Endothelial cell of umbilical vein (primary cell): ENCODE measurements at regions not wholly inside any gene's neighbourhood (a gene's known extent, or its start where the extent isn't known, plus 50 kb on each side); places are given as distances from the start of the nearest gene placed in this dataset.

Source experiments
- BruUV-seq: library from RNA; stranded (reverse); fragments of 400-500 nt; replicated peaks from 2 replicates; lab custom pipeline; 2021; lab: Mats Ljungman, UMichigan
- CTCF ChIA-PET: fragments of 300-600, 350-600 bp; sonication (Branson Sonifier 250); formaldehyde crosslinking; loops from one replicate; lab custom pipeline; 2021; ENCODE audit warnings: antibody characterized with exemption, inconsistent platforms; lab: Charles Lee
- POLR2A ChIA-PET: fragments of 300-600, 350-600 bp; sonication (Branson Sonifier 250); formaldehyde crosslinking; loops from one replicate; lab custom pipeline; 2021; ENCODE audit warnings: antibody characterized with exemption, inconsistent platforms; lab: Charles Lee
- DNase-seq: peaks from one replicate; pipeline ENCODE4 v3.0.0-alpha.2; 2011; ENCODE audit warnings: low read depth, low spot score
- FAIRE-seq: peaks from 2 replicates; lab custom pipeline; 2011; peaks lifted over from hg19 to GRCh38; lab: Jason Lieb, UNC
- H2AFZ ChIP-seq: 2 replicates; pipeline ENCODE4 v1.6.0; 2012; ENCODE audit warnings: low read depth, low read length, control low read depth, inconsistent platforms
- H3K27ac ChIP-seq: 2 replicates; pipeline ENCODE4 v1.5.1; 2011; ENCODE audit warnings: low read depth, mild to moderate bottlenecking, control low read depth, low read length, moderate library complexity; ENCODE audit not compliant: insufficient read depth
- H3K27me3 ChIP-seq, 2 experiments: 2 replicates each; pipeline versions ENCODE4 v1.6.0 to v1.6.1; 2011; ENCODE audit warnings: low read length in 2 of 2, mixed read lengths in 1 of 2; ENCODE audit not compliant: control insufficient read depth in 2 of 2, insufficient read depth in 2 of 2
- H3K36me3 ChIP-seq, 2 experiments: 2 replicates in 1 of 2; 3 replicates in 1 of 2; pipeline ENCODE4 v1.5.1; 2011; ENCODE audit warnings: low read length in 2 of 2, mild to moderate bottlenecking in 1 of 2, moderate library complexity in 1 of 2; ENCODE audit not compliant: control insufficient read depth in 2 of 2, insufficient read depth in 2 of 2; ENCODE audit errors: extremely low read depth in 1 of 2
- H3K4me1 ChIP-seq: 3 replicates; pipeline ENCODE4 v1.5.1; 2011; ENCODE audit warnings: mild to moderate bottlenecking, low read length; ENCODE audit not compliant: control insufficient read depth, insufficient read depth; ENCODE audit errors: extremely low read depth
- H3K4me2 ChIP-seq: 2 replicates; pipeline ENCODE4 v1.6.1; 2011; ENCODE audit warnings: low read length, control low read depth, mixed read lengths; ENCODE audit not compliant: insufficient read depth
- H3K4me3 ChIP-seq, 3 experiments: fragments of 200-600 bp in 1 of 3; sonication (generic), shearing (Covaris generic) in 1 of 3; replicated peaks in 1 of 3; 2 replicates each; pipeline ENCODE4 v1.5.1; 2011 to 2016; ENCODE audit warnings: control low read depth in 3 of 3, low read length in 3 of 3, mild to moderate bottlenecking in 2 of 3, inconsistent platforms in 1 of 3, low read depth in 1 of 3, moderate library complexity in 1 of 3; ENCODE audit not compliant: insufficient read depth in 1 of 3
- H3K79me2 ChIP-seq: 2 replicates; pipeline ENCODE4 v1.6.0; 2012; ENCODE audit warnings: low read length, inconsistent platforms; ENCODE audit not compliant: control insufficient read depth, insufficient read depth
- H3K9ac ChIP-seq: replicated peaks from 2 replicates; pipeline ENCODE3; 2011; ENCODE audit warnings: low read length, control low read depth; ENCODE audit not compliant: insufficient read depth; ENCODE audit errors: extremely low read depth
- H3K9me1 ChIP-seq: replicated peaks from 3 replicates; pipeline ENCODE4 v1.6.0; 2011; ENCODE audit warnings: mild to moderate bottlenecking, low read length; ENCODE audit not compliant: control insufficient read depth, insufficient read depth; ENCODE audit errors: extremely low read depth
- H3K9me3 ChIP-seq: replicated peaks from 2 replicates; pipeline ENCODE4 v1.5.1; 2012; ENCODE audit warnings: low read length, inconsistent platforms; ENCODE audit not compliant: control insufficient read depth, insufficient read depth
- H4K20me1 ChIP-seq: replicated peaks from 2 replicates; pipeline ENCODE3; 2011; ENCODE audit warnings: mild to moderate bottlenecking, low read length; ENCODE audit not compliant: control insufficient read depth, insufficient read depth; ENCODE audit errors: extremely low read depth
- EZH2 ChIP-seq: IDR thresholded peaks from 2 replicates; pipeline ENCODE4 v1.6.1; 2012; ENCODE audit warnings: borderline replicate concordance, low read depth, mild to moderate bottlenecking, moderate library complexity, low read length, inconsistent platforms; ENCODE audit not compliant: severe bottlenecking
- FOS ChIP-seq: IDR thresholded peaks from 2 replicates; pipeline ENCODE4 v1.6.1; 2011; ENCODE audit warnings: mild to moderate bottlenecking, low read length, moderate library complexity, borderline replicate concordance; ENCODE audit not compliant: insufficient read depth
- GATA2 ChIP-seq: IDR thresholded peaks from 2 replicates; pipeline ENCODE4 v1.7.0; 2011; ENCODE audit warnings: low read depth, mild to moderate bottlenecking, moderate library complexity, mixed read lengths, low read length; ENCODE audit not compliant: insufficient read length, insufficient read depth
- JUN ChIP-seq: IDR thresholded peaks from 2 replicates; pipeline ENCODE4 v1.6.1; 2011; ENCODE audit warnings: borderline replicate concordance, low read depth; ENCODE audit not compliant: insufficient read length, insufficient read depth
- MYC ChIP-seq: IDR thresholded peaks from one replicate; pipeline ENCODE4 v1.6.1; 2011; ENCODE audit warnings: mild to moderate bottlenecking, low read depth, low read length
- POLR2A ChIP-seq: IDR thresholded peaks from 2 replicates; pipeline ENCODE4 v1.6.1; 2012; ENCODE audit warnings: low read depth, mild to moderate bottlenecking, control low read depth, low read length
- POLR2AphosphoS5 ChIP-seq: IDR thresholded peaks from 2 replicates; pipeline ENCODE4 v1.6.1; 2012; ENCODE audit warnings: low read depth, mild to moderate bottlenecking, control low read depth, low read length, moderate library complexity; ENCODE audit not compliant: insufficient read depth
- dilution Hi-C: fragments of 300-500 bp; cut with MboI; formaldehyde crosslinking; loops from one replicate; pipeline ENCODE4 v1.15.0; 2019; ENCODE audit warnings: low sequenced_read_pairs; ENCODE audit not compliant: extremely low pct_ligation_motif_present
- intact Hi-C: fragments of 100-400 bp; cut with micrococcal nuclease; formaldehyde crosslinking; loops from one replicate; pipeline ENCODE4 v1.10.0; 2022
- TF ChIP-seq, protein P1 (sequence below), 2 donors: IDR thresholded peaks; 1 replicate in 1 of 2; 2 replicates in 1 of 2; pipeline ENCODE4 v1.5.1; 2011; ENCODE audit warnings: low read length in 2 of 2, mild to moderate bottlenecking in 2 of 2, moderate library complexity in 2 of 2, control low read depth in 1 of 2, inconsistent platforms in 1 of 2, low read depth in 1 of 2; ENCODE audit not compliant: insufficient read depth in 1 of 2; ENCODE audit errors: extremely low read depth in 1 of 2
- TF ChIP-seq, protein P2 (sequence below): IDR thresholded peaks from 2 replicates; pipeline ENCODE4 v1.6.1; 2011; ENCODE audit not compliant: insufficient read depth, insufficient read length

DNA sequence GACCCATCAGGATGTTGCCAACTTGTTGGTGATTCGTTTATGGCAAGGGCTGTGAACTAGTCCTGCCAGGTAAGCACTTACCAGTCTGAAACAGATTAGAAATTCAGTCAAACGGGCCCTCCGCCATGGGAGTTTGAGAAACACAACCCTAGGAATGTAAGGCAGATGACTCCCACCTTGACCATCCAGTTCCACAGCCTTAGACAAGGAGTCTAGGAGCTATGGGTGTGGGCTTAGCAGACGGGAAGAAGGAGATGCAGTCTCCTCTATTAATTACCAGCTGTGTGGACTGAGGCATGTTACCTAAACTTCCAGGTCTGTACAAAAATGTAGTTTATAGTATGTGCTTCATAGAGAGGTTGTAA lies 319.4 kb upstream of the NCKAP5 start:
- ChIA-PET POLR2A (no interaction called here), CTCF (interaction anchor here (1.2 to 10.3 kb wide), 8 partner anchors 20 to 565 kb away, joined by 3 to 155 read pairs (median 28); no protein-coding TSS in a partner anchor)
- peaks cover 6% of the 10 kb centered on the region for H3K4me1 ChIP-seq
- H4K20me1 ChIP-seq = no peaks in the 10 kb centered on the region
- H3K36me3 ChIP-seq = no peaks in the 10 kb centered on the region
- H3K79me2 ChIP-seq = no peaks in the 10 kb centered on the region
- TF ChIP-seq, protein P1, sequence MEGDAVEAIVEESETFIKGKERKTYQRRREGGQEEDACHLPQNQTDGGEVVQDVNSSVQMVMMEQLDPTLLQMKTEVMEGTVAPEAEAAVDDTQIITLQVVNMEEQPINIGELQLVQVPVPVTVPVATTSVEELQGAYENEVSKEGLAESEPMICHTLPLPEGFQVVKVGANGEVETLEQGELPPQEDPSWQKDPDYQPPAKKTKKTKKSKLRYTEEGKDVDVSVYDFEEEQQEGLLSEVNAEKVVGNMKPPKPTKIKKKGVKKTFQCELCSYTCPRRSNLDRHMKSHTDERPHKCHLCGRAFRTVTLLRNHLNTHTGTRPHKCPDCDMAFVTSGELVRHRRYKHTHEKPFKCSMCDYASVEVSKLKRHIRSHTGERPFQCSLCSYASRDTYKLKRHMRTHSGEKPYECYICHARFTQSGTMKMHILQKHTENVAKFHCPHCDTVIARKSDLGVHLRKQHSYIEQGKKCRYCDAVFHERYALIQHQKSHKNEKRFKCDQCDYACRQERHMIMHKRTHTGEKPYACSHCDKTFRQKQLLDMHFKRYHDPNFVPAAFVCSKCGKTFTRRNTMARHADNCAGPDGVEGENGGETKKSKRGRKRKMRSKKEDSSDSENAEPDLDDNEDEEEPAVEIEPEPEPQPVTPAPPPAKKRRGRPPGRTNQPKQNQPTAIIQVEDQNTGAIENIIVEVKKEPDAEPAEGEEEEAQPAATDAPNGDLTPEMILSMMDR (IDR thresholded peaks at IDR 0.05; ENCODE audit: extremely low read depth in 1 of 2, insufficient read depth in 1 of 2, low read depth in 1 of 2, low read length in 2 of 2) = no peak
- TF ChIP-seq POLR2A (no peak), MYC (no peak), JUN (no peak), GATA2 (no peak), FOS (no peak), EZH2 (no peak), POLR2AphosphoS5 (no peak)
- TF ChIP-seq, protein P2, sequence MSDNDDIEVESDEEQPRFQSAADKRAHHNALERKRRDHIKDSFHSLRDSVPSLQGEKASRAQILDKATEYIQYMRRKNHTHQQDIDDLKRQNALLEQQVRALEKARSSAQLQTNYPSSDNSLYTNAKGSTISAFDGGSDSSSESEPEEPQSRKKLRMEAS = no peak
- H3K27me3 ChIP-seq = peaks cover 0 to 26% of the 10 kb centered on the region in 2 experiments
- no peak overlapping the region for H3K27ac ChIP-seq
- H3K4me3 ChIP-seq = no peak overlapping the region
- no peak overlapping the region for H3K4me2 ChIP-seq
- BruUV-seq = no TSS peak
- no peaks in the 10 kb centered on the region for H3K9me3 ChIP-seq
- intact Hi-C loops = loop anchor here (5.0 to 10.0 kb wide), 3 partner anchors 320 to 1010 kb away; no protein-coding TSS in a partner anchor
- no peak overlapping the region for H3K9ac ChIP-seq
- no peak overlapping the region for H2AFZ ChIP-seq
- dilution Hi-C loops = no loop called here
- H3K9me1 ChIP-seq = no peaks in the 10 kb centered on the region
- DNase-seq (no peak), FAIRE-seq (no peak)
